Breast epithelium (tissue), 3 donors: ENCODE measurements at regions not wholly inside any gene's neighbourhood (a gene's known extent, or its start where the extent isn't known, plus 50 kb on each side); places are given as distances from the start of the nearest gene placed in this dataset.

Experiments
- POLR2A ChIP-seq: fragments of 450-650 bp; IDR thresholded peaks from one replicate; pipeline ENCODE4 v1.6.1; 2016; ENCODE audit warnings: antibody characterized with exemption, mild to moderate bottlenecking, moderate library complexity
- POLR2AphosphoS5 ChIP-seq, 3 donors: sonication (generic); formaldehyde crosslinking; IDR thresholded peaks; one replicate each; pipeline ENCODE4 v1.6.1; 2017; ENCODE audit warnings: antibody characterized with exemption in 3 of 3
- TF ChIP-seq, protein P1 (sequence below), 3 donors: fragments of 450-650 bp; IDR thresholded peaks; one replicate each; pipeline ENCODE4 v1.5.1; 2016 to 2017; ENCODE audit warnings: antibody characterized with exemption in 3 of 3, mild to moderate bottlenecking in 3 of 3, moderate library complexity in 3 of 3

- TF ChIP-seq, protein P1, sequence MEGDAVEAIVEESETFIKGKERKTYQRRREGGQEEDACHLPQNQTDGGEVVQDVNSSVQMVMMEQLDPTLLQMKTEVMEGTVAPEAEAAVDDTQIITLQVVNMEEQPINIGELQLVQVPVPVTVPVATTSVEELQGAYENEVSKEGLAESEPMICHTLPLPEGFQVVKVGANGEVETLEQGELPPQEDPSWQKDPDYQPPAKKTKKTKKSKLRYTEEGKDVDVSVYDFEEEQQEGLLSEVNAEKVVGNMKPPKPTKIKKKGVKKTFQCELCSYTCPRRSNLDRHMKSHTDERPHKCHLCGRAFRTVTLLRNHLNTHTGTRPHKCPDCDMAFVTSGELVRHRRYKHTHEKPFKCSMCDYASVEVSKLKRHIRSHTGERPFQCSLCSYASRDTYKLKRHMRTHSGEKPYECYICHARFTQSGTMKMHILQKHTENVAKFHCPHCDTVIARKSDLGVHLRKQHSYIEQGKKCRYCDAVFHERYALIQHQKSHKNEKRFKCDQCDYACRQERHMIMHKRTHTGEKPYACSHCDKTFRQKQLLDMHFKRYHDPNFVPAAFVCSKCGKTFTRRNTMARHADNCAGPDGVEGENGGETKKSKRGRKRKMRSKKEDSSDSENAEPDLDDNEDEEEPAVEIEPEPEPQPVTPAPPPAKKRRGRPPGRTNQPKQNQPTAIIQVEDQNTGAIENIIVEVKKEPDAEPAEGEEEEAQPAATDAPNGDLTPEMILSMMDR (IDR thresholded peaks at IDR 0.05) = no peak
- no peak for TF ChIP-seq POLR2AphosphoS5 (IDR thresholded peaks at IDR 0.05)
- TF ChIP-seq POLR2A = no peak
These were observed 84.2 kb upstream of the ABHD2 start for GRCh38 chr15:89003865-89004725.
